Neuronal stem cell (in vitro differentiated cells): ENCODE measurements at regions not wholly inside any gene's neighbourhood (a gene's known extent, or its start where the extent isn't known, plus 50 kb on each side); places are given as distances from the start of the nearest gene placed in this dataset.
"Not testable (repeated sequence)": the region's sequence is repeated elsewhere in the genome, so short reads cannot be mapped to it uniquely, and the experiment has no call there.

Experiments used
- DNase-seq: peaks from one replicate; pipeline ENCODE4 v3.0.0-alpha.2; 2013; ENCODE audit warnings: low spot score
- H2AFZ ChIP-seq: one replicate; pipeline ENCODE4 v1.6.1; 2013; ENCODE audit warnings: mild to moderate bottlenecking, low read length, inconsistent platforms
- H2AK5ac ChIP-seq: 2 replicates; pipeline ENCODE4 v1.6.1; 2013; ENCODE audit warnings: low read depth, mild to moderate bottlenecking, inconsistent platforms, low read length, moderate library complexity, mixed read lengths
- H2BK120ac ChIP-seq: 2 replicates; pipeline ENCODE4 v1.6.1; 2013; ENCODE audit warnings: low read depth, mild to moderate bottlenecking, inconsistent platforms, low read length, moderate library complexity, mixed read lengths
- H2BK12ac ChIP-seq: one replicate; pipeline ENCODE4 v1.6.1; 2013; ENCODE audit warnings: low read length, inconsistent platforms
- H2BK15ac ChIP-seq: 2 replicates; pipeline ENCODE4 v1.6.1; 2013; ENCODE audit warnings: mild to moderate bottlenecking, low read length, inconsistent platforms, mixed read lengths
- H2BK5ac ChIP-seq: one replicate; pipeline ENCODE4 v1.6.1; 2013; ENCODE audit warnings: inconsistent platforms, mild to moderate bottlenecking, low read length, moderate library complexity
- H3K14ac ChIP-seq: one replicate; pipeline ENCODE4 v1.6.1; 2013; ENCODE audit warnings: low read length, inconsistent platforms
- H3K18ac ChIP-seq: 2 replicates; pipeline ENCODE4 v1.6.1; 2013; ENCODE audit warnings: low read length, inconsistent platforms
- H3K23ac ChIP-seq: 2 replicates; pipeline ENCODE4 v1.6.1; 2013; ENCODE audit warnings: low read depth, mild to moderate bottlenecking, mixed read lengths, low read length, inconsistent platforms; ENCODE audit not compliant: poor library complexity
- H3K27ac ChIP-seq: replicated peaks from 3 replicates; pipeline ENCODE4 v1.5.1; 2013; ENCODE audit warnings: low read length, inconsistent platforms
- H3K27me3 ChIP-seq, 3 experiments: 2 replicates each; pipeline ENCODE4 v1.6.1; 2013; ENCODE audit warnings: low read length in 3 of 3, mild to moderate bottlenecking in 2 of 3, inconsistent platforms in 1 of 3, low read depth in 1 of 3, mixed read lengths in 1 of 3, moderate library complexity in 1 of 3; ENCODE audit not compliant: control insufficient read depth in 3 of 3, insufficient read depth in 3 of 3
- H3K36me3 ChIP-seq, 2 donors: replicated peaks in 1 of 2; 2 replicates each; pipeline ENCODE4 v1.6.1; 2013; ENCODE audit warnings: low read length in 2 of 2; ENCODE audit not compliant: control insufficient read depth in 2 of 2, insufficient read depth in 2 of 2
- H3K4ac ChIP-seq: 2 replicates; pipeline ENCODE4 v1.6.1; 2013; ENCODE audit warnings: inconsistent platforms, mild to moderate bottlenecking, low read length, moderate library complexity
- H3K4me1 ChIP-seq, 2 donors: 1 replicate in 1 of 2; 2 replicates in 1 of 2; pipeline ENCODE4 v1.6.1; 2013; ENCODE audit warnings: low read length in 2 of 2, low read depth in 1 of 2; ENCODE audit not compliant: control insufficient read depth in 2 of 2, insufficient read depth in 1 of 2
- H3K4me2 ChIP-seq: one replicate; pipeline ENCODE4 v1.6.1; 2013; ENCODE audit warnings: mild to moderate bottlenecking, low read length, inconsistent platforms; ENCODE audit not compliant: insufficient read depth, poor library complexity, severe bottlenecking
- H3K4me3 ChIP-seq, 2 donors: 2 replicates each; pipeline ENCODE4 v1.5.1; 2013; ENCODE audit warnings: low read length in 2 of 2, mild to moderate bottlenecking in 2 of 2, inconsistent platforms in 1 of 2, moderate library complexity in 1 of 2
- H3K79me1 ChIP-seq: one replicate; pipeline ENCODE4 v1.6.1; 2013; ENCODE audit warnings: low read depth, mild to moderate bottlenecking, inconsistent platforms, low read length, moderate library complexity
- H3K9ac ChIP-seq: one replicate; pipeline ENCODE4 v1.6.1; 2013; ENCODE audit warnings: mild to moderate bottlenecking, low read depth, low read length, inconsistent platforms; ENCODE audit not compliant: poor library complexity
- H3K9me3 ChIP-seq, 2 donors: replicated peaks in 1 of 2; 2 replicates each; pipeline versions ENCODE3 to v1.6.1; 2013; ENCODE audit warnings: low read length in 2 of 2, mild to moderate bottlenecking in 2 of 2, inconsistent platforms in 1 of 2, low read depth in 1 of 2, mixed read lengths in 1 of 2, moderate library complexity in 1 of 2; ENCODE audit not compliant: control insufficient read depth in 2 of 2, insufficient read depth in 1 of 2
- H4K8ac ChIP-seq: one replicate; pipeline ENCODE4 v1.6.1; 2013; ENCODE audit warnings: low read depth, mild to moderate bottlenecking, inconsistent platforms, low read length, moderate library complexity
- H4K91ac ChIP-seq: one replicate; pipeline ENCODE4 v1.6.1; 2013; ENCODE audit warnings: low read length, low read depth, mild to moderate bottlenecking, inconsistent platforms; ENCODE audit not compliant: poor library complexity
- WGBS, 2 donors: extraction: QIAGEN DNeasy Blood & Tissue Kit; methylation state at CpG; one replicate each; pipeline ENCODE4 v1.1.7; 2013; ENCODE audit warnings: missing lambda C conversion rate in 2 of 2, mixed read lengths in 1 of 2; ENCODE audit not compliant: insufficient read length in 2 of 2, insufficient replicate concordance in 1 of 2; ENCODE audit errors: extremely low coverage in 2 of 2; 5-methylcytosine and 5-hydroxymethylcytosine counted together

- H2AK5ac ChIP-seq: no peak overlapping the region
- no peak overlapping the region for H3K4me3 ChIP-seq
- no peak overlapping the region for H2AFZ ChIP-seq
- H3K36me3 ChIP-seq: no peaks in the 10 kb centered on the region
- H3K23ac ChIP-seq: no peak overlapping the region
- H3K4me2 ChIP-seq: no peak overlapping the region
- no peak overlapping the region for H2BK120ac ChIP-seq
- H4K91ac ChIP-seq: no peak overlapping the region
- H3K27me3 ChIP-seq: no peaks in the 10 kb centered on the region
- no peak overlapping the region for H2BK15ac ChIP-seq
- H3K18ac ChIP-seq: no peak overlapping the region
- no peak overlapping the region for H3K4ac ChIP-seq
- H3K9me3 ChIP-seq: no peaks in the 10 kb centered on the region
- H3K4me1 ChIP-seq: no peaks in the 10 kb centered on the region
- no peak overlapping the region for H4K8ac ChIP-seq
- no peak for DNase-seq
- H2BK5ac ChIP-seq: no peak overlapping the region
- no peak overlapping the region for H3K27ac ChIP-seq
- no peak overlapping the region for H2BK12ac ChIP-seq
- WGBS, 2 donors: no CpG with 5 or more reads among the region's 6 CpGs
- no peaks in the 10 kb centered on the region for H3K79me1 ChIP-seq
- H3K9ac ChIP-seq: no peak overlapping the region
- no peak overlapping the region for H3K14ac ChIP-seq
These were observed 1524.7 kb downstream of the GRIK2 start for GRCh38 chr6:102918161-102918560.

- Histone ChIP-seq H3K4me1 (no peaks in the 10 kb centered on the region), H2AK5ac (no peak overlapping the region), H3K18ac (no peak overlapping the region), H3K4me2 (no peak overlapping the region), H3K9ac (no peak overlapping the region), H2BK12ac (no peak overlapping the region), H3K4ac (no peak overlapping the region), H4K8ac (no peak overlapping the region), H2BK15ac (no peak overlapping the region), H3K27ac (no peak overlapping the region), H3K27me3 (no peaks in the 10 kb centered on the region), H2BK5ac (no peak overlapping the region), H3K4me3 (no peak overlapping the region), H4K91ac (no peak overlapping the region), H3K23ac (no peak overlapping the region), H3K36me3 (no peaks in the 10 kb centered on the region), H3K14ac (no peak overlapping the region), H3K79me1 (no peaks in the 10 kb centered on the region), H3K9me3 (no peaks in the 10 kb centered on the region), H2BK120ac (no peak overlapping the region), H2AFZ (no peak overlapping the region)
- DNase-seq: no peak
These were observed 1518.1 kb downstream of the GRIK2 start for GRCh38 chr6:102911571-102911970.

- not testable (repeated sequence) for H3K9me3 ChIP-seq, H3K9ac ChIP-seq, H2BK15ac ChIP-seq, H2AFZ ChIP-seq, H3K4me2 ChIP-seq, H2AK5ac ChIP-seq, H2BK120ac ChIP-seq, H2BK5ac ChIP-seq, DNase-seq, H4K8ac ChIP-seq, H3K27me3 ChIP-seq, H3K4me3 ChIP-seq, H3K4ac ChIP-seq, H3K36me3 ChIP-seq, H3K79me1 ChIP-seq, H3K18ac ChIP-seq, H4K91ac ChIP-seq, H2BK12ac ChIP-seq, H3K23ac ChIP-seq, H3K4me1 ChIP-seq, H3K14ac ChIP-seq, H3K27ac ChIP-seq
- WGBS, 2 donors: no CpG with 5 or more reads among the region's 38 CpGs
These were observed 1517.2 kb downstream of the GRIK2 start for GRCh38 chr6:102910701-102911139.

- Histone ChIP-seq H2BK15ac (no peak overlapping the region), H4K91ac (no peak overlapping the region), H3K23ac (no peak overlapping the region), H2AK5ac (no peak overlapping the region), H3K4me2 (no peak overlapping the region), H2BK12ac (no peak overlapping the region), H2BK120ac (no peak overlapping the region), H3K4me3 (no peak overlapping the region), H3K79me1 (no peaks in the 10 kb centered on the region), H3K36me3 (no peaks in the 10 kb centered on the region), H3K18ac (no peak overlapping the region), H4K8ac (no peak overlapping the region), H3K4ac (no peak overlapping the region), H3K14ac (no peak overlapping the region), H2BK5ac (no peak overlapping the region), H3K27me3 (no peaks in the 10 kb centered on the region), H3K9me3 (no peaks in the 10 kb centered on the region), H3K4me1 (no peaks in the 10 kb centered on the region), H2AFZ (no peak overlapping the region), H3K9ac (no peak overlapping the region), H3K27ac (no peak overlapping the region)
- DNase-seq: no peak
- no CpG with 5 or more reads among the region's 6 CpGs for WGBS, 2 donors
These were observed 1513.7 kb downstream of the GRIK2 start for GRCh38 chr6:102907181-102907580.
